ENCODE measurements at regions not wholly inside any gene's neighbourhood (a gene's known extent, or its start where the extent isn't known, plus 50 kb on each side); places are given as distances from the start of the nearest gene placed in this dataset.

DNA sequence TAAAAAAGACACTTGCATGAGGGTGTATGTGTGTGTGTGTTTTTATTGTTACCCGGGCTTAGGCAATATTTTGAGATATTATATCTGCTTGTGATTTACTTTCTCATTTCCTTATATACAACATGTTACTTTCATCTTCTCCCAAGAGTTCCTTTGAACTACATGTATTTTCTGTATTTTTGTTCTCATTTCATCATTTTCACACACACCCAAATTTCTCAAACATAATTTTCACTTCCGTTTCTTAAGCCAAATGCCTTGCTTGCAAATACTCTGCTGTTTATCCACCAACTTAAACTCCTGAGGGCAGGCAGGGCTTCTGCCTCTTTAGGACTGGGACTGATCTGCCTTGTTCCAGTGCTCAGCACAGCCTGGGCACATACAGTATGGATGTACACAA lies 69.3 kb upstream of the FYN start:
- TF ChIP-seq, protein P1, sequence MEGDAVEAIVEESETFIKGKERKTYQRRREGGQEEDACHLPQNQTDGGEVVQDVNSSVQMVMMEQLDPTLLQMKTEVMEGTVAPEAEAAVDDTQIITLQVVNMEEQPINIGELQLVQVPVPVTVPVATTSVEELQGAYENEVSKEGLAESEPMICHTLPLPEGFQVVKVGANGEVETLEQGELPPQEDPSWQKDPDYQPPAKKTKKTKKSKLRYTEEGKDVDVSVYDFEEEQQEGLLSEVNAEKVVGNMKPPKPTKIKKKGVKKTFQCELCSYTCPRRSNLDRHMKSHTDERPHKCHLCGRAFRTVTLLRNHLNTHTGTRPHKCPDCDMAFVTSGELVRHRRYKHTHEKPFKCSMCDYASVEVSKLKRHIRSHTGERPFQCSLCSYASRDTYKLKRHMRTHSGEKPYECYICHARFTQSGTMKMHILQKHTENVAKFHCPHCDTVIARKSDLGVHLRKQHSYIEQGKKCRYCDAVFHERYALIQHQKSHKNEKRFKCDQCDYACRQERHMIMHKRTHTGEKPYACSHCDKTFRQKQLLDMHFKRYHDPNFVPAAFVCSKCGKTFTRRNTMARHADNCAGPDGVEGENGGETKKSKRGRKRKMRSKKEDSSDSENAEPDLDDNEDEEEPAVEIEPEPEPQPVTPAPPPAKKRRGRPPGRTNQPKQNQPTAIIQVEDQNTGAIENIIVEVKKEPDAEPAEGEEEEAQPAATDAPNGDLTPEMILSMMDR (IDR thresholded peaks at IDR 0.05; ENCODE audit: poor library complexity, severe bottlenecking) = no peak
- TF ChIP-seq EZH2 (IDR thresholded peaks at IDR 0.05; ENCODE audit: borderline replicate concordance, insufficient read depth, low read length, poor library complexity, severe bottlenecking) = no peak
- TF ChIP-seq POLR2AphosphoS5 (IDR thresholded peaks at IDR 0.05) = no peak
- TF ChIP-seq, protein P2, sequence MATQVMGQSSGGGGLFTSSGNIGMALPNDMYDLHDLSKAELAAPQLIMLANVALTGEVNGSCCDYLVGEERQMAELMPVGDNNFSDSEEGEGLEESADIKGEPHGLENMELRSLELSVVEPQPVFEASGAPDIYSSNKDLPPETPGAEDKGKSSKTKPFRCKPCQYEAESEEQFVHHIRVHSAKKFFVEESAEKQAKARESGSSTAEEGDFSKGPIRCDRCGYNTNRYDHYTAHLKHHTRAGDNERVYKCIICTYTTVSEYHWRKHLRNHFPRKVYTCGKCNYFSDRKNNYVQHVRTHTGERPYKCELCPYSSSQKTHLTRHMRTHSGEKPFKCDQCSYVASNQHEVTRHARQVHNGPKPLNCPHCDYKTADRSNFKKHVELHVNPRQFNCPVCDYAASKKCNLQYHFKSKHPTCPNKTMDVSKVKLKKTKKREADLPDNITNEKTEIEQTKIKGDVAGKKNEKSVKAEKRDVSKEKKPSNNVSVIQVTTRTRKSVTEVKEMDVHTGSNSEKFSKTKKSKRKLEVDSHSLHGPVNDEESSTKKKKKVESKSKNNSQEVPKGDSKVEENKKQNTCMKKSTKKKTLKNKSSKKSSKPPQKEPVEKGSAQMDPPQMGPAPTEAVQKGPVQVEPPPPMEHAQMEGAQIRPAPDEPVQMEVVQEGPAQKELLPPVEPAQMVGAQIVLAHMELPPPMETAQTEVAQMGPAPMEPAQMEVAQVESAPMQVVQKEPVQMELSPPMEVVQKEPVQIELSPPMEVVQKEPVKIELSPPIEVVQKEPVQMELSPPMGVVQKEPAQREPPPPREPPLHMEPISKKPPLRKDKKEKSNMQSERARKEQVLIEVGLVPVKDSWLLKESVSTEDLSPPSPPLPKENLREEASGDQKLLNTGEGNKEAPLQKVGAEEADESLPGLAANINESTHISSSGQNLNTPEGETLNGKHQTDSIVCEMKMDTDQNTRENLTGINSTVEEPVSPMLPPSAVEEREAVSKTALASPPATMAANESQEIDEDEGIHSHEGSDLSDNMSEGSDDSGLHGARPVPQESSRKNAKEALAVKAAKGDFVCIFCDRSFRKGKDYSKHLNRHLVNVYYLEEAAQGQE (IDR thresholded peaks at IDR 0.05; ENCODE audit: borderline replicate concordance) = no peak
- TF ChIP-seq EP300 (conservative IDR thresholded peaks at IDR 0.05; ENCODE audit: poor library complexity, severe bottlenecking) = no peak
- TF ChIP-seq TAF1 (IDR thresholded peaks at IDR 0.05; ENCODE audit: low read depth) = no peak
- TF ChIP-seq SMC3 (conservative IDR thresholded peaks at IDR 0.05; ENCODE audit: poor library complexity) = no peak
- TF ChIP-seq MXI1 (conservative IDR thresholded peaks at IDR 0.05; ENCODE audit: poor library complexity, severe bottlenecking) = no peak
